GM21447 (cell line): ENCODE measurements at regions not wholly inside any gene's neighbourhood (a gene's known extent, or its start where the extent isn't known, plus 50 kb on each side); places are given as distances from the start of the nearest gene placed in this dataset.
"Not testable (repeated sequence)": the region's sequence is repeated elsewhere in the genome, so short reads cannot be mapped to it uniquely, and the experiment has no call there.

Source experiments
- ATAC-seq: cut with Tn5 transposase; IDR thresholded peaks from one replicate; pipeline ENCODE4 v1.9.1; 2021; ENCODE audit not compliant: unreplicated experiment

DNA sequence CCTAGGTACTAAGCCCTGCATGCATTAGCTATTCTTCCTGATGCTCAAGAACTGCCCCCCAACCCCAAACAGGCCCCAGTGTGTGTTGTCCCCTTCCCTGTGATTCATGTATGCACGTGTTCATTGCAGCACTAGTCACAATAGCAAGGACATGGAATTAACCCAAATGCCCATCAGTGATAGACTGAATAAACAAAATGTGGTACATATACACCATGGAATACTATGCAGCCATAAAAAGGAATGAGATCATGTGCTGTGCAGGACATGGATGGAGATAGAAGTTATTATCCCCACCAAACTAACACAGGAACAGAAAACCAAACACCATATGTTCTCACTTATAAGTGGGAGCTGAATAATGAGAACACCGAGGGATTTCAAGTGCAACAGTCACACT lies 214.2 kb upstream of the SLC7A11 start:
- not testable (repeated sequence) for ATAC-seq

DNA sequence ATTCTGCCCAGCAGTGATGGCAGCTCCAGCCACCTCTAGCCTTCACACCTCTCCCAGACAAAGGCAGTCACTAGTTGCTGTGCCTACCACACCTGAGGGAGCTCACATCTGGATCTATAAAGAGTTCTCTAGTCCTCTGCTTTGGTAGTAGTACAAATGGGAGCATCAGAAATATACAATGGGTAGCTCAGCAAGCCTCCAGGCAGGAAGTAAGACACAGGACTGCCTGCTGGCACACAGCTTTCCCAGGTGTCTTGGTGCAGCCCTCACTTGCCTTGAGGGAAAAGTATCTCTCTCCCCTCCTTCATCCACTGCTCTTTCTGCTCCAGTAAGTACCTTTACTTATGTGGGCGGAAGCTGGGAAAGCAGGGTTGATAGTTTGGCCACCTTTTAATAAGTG lies 212.9 kb upstream of the SLC7A11 start:
- ATAC-seq = no peak

DNA sequence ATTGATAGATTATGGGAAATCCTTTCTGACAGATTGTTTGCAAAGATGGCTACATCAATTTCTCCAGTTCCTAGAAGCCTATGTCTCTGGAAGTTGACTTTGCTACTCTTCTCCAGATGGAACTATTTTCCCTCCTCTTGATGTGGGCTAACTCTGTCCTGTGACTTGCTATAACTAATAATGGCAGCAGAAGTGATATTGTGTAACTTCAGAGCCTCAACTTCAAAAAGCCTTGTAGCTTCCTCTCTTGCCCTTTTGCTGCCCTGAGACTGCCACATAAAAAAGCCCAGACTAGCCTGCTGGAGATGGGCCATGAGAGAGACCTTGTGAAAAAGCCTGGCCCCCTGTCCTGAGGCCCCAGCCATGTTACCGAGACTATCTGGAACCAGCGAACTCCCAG lies 210.7 kb upstream of the SLC7A11 start:
- no peak for ATAC-seq

DNA sequence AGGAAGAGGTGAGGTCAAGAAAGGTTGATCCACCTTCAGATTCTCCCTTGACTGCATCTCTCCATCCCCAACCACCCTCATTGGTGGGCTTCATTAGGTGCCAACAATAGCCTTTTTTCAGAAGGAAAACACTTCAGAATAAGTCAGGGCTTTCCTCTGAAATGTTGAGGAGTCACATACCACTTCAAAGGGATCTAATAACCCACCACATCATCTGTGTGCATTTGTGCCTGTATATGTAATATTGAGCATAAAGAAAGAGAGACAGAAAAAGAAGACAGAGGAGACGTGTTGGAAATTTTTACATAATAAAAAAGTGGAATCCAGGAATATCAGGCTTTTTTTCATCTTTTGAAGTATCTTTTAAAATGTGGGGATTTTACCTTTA lies 209.1 kb upstream of the SLC7A11 start:
- ATAC-seq = no peak

DNA sequence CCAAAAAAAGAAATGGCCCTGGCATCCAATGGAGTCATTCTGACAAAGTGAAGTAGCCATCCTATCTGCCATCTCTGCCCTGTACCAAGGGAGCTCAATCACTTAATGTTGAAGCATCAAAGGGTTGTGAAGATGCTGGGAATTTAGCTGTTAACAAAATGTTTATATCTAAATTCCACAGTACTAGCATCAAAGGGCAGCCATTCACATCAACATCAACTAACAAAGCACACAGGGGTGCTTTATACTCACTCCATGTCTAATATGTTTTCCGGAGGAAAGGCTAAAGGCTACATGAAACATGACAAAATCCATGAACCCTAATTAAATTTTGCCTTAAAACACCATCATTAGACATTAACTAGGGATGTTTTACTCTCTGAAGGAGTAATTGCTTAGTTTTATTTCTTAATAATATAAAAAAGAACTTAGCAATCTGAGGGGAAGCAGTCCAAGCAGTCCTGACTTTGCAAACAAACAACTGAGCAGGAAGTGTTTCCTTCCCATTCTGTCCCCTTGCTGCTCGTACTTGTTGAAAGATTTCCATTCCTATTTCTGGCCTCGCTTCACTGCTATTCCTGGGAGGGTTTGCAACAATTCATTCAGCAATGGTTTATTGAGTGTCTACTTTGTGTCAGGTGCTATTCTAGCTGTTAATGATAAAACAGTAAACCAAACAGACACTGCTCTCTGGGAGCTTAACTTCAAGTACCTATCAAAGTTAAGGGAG lies 208.6 kb upstream of the SLC7A11 start:
- ATAC-seq = no peak

GRCh38 chr4:138449938-138450337 lies 207.8 kb upstream of the SLC7A11 start:
- ATAC-seq = no peak

GRCh38 chr4:138448169-138448568 lies 206.0 kb upstream of the SLC7A11 start:
- ATAC-seq = no peak

GRCh38 chr4:138446456-138446855 lies 204.3 kb upstream of the SLC7A11 start:
- ATAC-seq = no peak

DNA sequence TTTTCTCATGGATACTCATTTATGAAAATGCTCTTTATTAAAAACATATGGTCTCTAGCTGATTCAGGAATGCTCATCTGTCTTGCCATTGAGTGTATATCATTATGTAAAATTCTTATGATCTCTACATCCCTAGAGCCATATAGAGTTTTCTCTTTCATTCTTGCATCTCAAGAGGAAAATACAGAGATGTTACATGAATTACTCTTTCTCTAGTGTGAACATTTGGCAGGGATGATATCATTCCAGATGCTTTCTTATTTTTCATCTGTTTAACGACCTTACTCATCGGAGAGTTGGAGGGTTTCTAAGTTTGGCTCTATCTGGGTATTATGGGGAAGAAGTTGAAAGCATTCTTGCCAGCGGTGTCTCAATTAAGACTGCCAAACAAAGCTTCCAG lies 202.9 kb upstream of the SLC7A11 start:
- no peak for ATAC-seq

DNA sequence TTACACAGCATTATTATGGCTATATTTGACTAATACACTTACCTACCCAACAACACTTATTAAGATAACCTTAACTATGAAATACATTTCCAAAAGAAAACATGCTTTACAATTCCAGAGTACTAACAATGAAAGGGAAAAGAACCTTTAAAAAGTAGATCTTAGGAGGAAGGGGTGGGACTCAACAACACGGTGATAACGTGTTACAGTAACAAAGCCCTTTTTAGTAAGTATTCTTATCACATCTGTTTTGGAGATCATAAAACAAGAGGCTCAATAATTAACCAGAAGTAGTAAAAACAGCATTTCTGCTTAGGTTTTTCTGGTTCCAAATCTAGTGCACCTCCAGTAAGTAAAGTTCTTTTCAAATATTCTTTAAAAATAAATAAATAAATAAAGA lies 202.1 kb upstream of the SLC7A11 start:
- no peak for ATAC-seq

- ATAC-seq = no peak
These were observed 197.0 kb upstream of the SLC7A11 start for GRCh38 chr4:138439143-138439581.

GRCh38 chr4:138438608-138439007 lies 196.5 kb upstream of the SLC7A11 start:
- no peak for ATAC-seq

- ATAC-seq = no peak
These were observed 195.2 kb upstream of the SLC7A11 start for GRCh38 chr4:138437263-138437851.

GRCh38 chr4:138435733-138436132 lies 193.6 kb upstream of the SLC7A11 start:
- ATAC-seq = not testable (repeated sequence)

GRCh38 chr4:138435046-138435445 lies 192.9 kb upstream of the SLC7A11 start:
- ATAC-seq = not testable (repeated sequence)

DNA sequence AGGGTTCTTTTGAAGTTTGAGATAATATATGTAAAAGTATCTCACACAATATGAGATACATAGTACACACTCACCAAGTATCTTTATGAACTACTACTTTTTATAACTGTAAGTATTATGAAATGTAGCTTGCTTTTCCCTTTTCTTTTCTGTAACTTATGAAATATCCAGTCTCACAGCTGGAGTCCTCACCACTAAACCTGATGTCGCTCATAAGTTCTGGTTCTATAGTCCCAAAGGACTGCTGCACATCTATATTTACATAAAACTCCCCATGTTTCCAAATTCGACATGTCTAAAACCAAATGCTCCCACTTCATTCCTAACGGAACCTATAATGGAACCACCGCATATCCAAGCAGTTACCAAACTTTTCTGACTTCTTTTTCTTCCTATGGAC lies 186.5 kb upstream of the SLC7A11 start:
- no peak for ATAC-seq

DNA sequence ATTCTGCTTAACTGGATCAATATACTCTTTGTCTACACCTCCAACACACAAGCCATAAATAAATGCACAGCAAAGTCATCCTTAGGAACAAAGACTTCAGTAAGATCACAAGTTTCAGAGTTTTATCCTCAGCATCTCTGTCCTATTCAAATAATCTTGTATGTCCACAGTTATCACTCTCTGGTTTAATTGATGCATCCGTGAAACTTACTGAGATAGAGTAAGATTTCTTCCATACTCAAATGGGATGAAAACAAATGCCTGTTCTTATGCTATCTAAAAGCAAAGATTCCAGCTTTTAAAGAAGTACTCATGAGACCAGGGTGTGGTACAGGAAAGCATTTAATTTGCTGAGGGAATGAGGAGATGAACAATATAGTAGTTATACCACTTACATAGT lies 184.6 kb upstream of the SLC7A11 start:
- no peak for ATAC-seq

GRCh38 chr4:138420471-138420870 lies 178.3 kb upstream of the SLC7A11 start:
- no peak for ATAC-seq

GRCh38 chr4:138414202-138414601 lies 172.1 kb upstream of the SLC7A11 start:
- no peak for ATAC-seq

DNA sequence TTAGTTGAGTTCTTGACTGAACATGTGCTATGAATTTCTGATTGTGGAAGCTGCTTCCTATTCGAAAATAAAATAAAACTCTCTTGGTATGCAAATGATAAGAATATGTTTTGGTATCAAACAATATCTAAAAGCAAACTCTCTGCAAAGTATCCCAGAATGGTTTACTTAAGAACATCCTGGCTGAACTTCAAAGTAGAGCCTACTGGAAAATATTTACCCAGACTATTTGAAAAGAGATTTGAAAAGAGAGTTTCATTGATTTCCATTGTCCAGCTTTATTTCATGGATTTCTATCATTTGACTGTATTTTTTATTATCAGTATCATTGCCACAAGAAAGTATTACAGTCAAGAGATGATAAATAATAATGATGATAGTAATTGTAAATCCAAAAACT lies 171.1 kb upstream of the SLC7A11 start:
- no peak for ATAC-seq

GRCh38 chr4:138412847-138413246 lies 170.7 kb upstream of the SLC7A11 start:
- ATAC-seq = no peak

DNA sequence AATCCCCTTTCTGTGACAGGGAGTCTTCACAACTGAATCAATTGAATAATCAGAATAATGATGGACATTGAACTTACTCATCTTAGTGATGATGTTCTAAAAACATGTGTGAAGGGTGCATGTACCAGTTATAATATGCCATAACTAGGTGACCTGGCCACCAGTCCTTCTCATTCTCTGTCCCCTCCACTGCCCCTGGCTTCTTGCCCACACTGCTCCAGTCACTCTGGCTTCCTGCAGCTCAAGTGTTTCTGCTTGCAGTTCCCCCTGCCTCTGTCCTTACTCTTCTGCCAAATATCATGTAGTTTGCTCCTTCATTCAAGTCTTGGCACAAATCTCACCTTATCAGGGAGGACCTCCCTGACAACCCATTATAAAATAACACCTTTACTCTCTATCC lies 168.1 kb upstream of the SLC7A11 start:
- ATAC-seq = no peak

DNA sequence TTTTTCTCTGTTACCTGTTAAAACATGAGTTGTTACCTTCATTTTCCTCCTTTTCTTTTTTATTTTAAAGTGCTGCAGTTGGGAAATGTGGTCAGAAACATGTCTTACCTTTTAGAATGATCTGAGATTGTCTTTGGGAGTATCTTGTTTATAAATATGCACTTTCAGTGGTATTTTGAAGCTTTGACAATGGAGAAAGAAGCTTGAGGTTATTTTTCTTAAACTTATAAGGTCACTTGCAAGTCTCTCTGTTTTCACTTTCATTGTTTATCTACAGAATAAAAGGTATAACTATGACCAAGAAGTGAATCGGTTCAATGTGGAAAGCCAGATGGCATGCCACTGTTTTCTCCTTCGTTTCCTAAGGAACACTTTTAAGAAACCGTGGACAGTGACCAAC lies 167.5 kb upstream of the SLC7A11 start:
- ATAC-seq = no peak
